RWPE2 (cell line): ENCODE measurements at regions not wholly inside any gene's neighbourhood (a gene's known extent, or its start where the extent isn't known, plus 50 kb on each side); places are given as distances from the start of the nearest gene placed in this dataset.

Source experiments
- ATAC-seq: fragments of 200-7000 bp; cut with Tn5 transposase; 3 replicates; pipeline ENCODE4 v1.9.1; 2021; ENCODE audit warnings: low read depth
- DNase-seq: peaks from one replicate; pipeline ENCODE4 v3.0.0-alpha.2; 2020; ENCODE audit warnings: low spot score
- H3K27ac ChIP-seq: fragments of 450-650 bp; 2 replicates; pipeline ENCODE4 v1.5.1; 2017; ENCODE audit warnings: mild to moderate bottlenecking; ENCODE audit not compliant: poor library complexity, severe bottlenecking
- H3K27me3 ChIP-seq: fragments of 250-450 bp; sonication (Bioruptor Pico); 2 replicates; pipeline ENCODE4 v1.5.1; 2021; ENCODE audit warnings: mild to moderate bottlenecking, moderate library complexity; ENCODE audit not compliant: insufficient read depth, poor library complexity, severe bottlenecking
- H3K36me3 ChIP-seq: fragments of 250-450 bp; sonication (Bioruptor Pico); 2 replicates; pipeline ENCODE4 v1.5.1; 2020; ENCODE audit warnings: low read depth, mild to moderate bottlenecking, moderate library complexity
- H3K4me1 ChIP-seq: fragments of 250-450 bp; sonication (Bioruptor Pico); 2 replicates; pipeline ENCODE4 v1.5.1; 2021; ENCODE audit warnings: mild to moderate bottlenecking, moderate library complexity; ENCODE audit not compliant: insufficient read depth, poor library complexity, severe bottlenecking
- H3K4me3 ChIP-seq: fragments of 250-450 bp; sonication (Bioruptor Pico); 2 replicates; pipeline ENCODE4 v1.5.1; 2021; ENCODE audit warnings: mild to moderate bottlenecking, moderate library complexity; ENCODE audit not compliant: severe bottlenecking
- H3K9me3 ChIP-seq: fragments of 250-450 bp; sonication (Bioruptor Pico); 2 replicates; pipeline ENCODE4 v1.5.1; 2021; ENCODE audit warnings: mild to moderate bottlenecking, moderate library complexity; ENCODE audit not compliant: severe bottlenecking
- TF ChIP-seq, protein P1 (sequence below): fragments of 450-650 bp; IDR thresholded peaks from one replicate; pipeline ENCODE4 v1.5.1; 2017; ENCODE audit warnings: mild to moderate bottlenecking, moderate library complexity; ENCODE audit not compliant: poor library complexity, severe bottlenecking

DNA sequence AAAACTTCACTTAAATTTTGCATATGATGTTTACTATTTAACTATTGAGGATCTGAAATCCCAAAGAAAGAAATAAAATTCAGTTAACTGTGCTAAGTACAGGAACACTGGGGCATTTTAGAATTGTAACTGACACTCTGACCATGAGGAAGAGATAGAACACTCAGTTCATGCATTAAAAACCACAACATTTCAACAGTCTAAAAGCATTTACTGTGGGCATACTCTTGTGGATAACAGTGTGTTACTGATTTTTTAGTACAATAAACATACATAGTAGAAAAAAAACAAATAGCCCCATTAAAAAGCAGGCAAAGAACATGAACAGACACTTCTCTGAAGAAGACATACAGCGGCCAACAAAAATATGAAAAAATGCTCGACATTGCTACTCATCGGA is 1122.7 kb upstream of the PIK3C3 start:
- Histone ChIP-seq H3K4me3 (no peak overlapping the region), H3K27me3 (no peaks in the 10 kb centered on the region), H3K9me3 (no peaks in the 10 kb centered on the region), H3K4me1 (no peaks in the 10 kb centered on the region), H3K36me3 (no peaks in the 10 kb centered on the region), H3K27ac (no peak overlapping the region)
- DNase-seq (no peak), ATAC-seq (no peak)
- TF ChIP-seq, protein P1, sequence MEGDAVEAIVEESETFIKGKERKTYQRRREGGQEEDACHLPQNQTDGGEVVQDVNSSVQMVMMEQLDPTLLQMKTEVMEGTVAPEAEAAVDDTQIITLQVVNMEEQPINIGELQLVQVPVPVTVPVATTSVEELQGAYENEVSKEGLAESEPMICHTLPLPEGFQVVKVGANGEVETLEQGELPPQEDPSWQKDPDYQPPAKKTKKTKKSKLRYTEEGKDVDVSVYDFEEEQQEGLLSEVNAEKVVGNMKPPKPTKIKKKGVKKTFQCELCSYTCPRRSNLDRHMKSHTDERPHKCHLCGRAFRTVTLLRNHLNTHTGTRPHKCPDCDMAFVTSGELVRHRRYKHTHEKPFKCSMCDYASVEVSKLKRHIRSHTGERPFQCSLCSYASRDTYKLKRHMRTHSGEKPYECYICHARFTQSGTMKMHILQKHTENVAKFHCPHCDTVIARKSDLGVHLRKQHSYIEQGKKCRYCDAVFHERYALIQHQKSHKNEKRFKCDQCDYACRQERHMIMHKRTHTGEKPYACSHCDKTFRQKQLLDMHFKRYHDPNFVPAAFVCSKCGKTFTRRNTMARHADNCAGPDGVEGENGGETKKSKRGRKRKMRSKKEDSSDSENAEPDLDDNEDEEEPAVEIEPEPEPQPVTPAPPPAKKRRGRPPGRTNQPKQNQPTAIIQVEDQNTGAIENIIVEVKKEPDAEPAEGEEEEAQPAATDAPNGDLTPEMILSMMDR = no peak

DNA sequence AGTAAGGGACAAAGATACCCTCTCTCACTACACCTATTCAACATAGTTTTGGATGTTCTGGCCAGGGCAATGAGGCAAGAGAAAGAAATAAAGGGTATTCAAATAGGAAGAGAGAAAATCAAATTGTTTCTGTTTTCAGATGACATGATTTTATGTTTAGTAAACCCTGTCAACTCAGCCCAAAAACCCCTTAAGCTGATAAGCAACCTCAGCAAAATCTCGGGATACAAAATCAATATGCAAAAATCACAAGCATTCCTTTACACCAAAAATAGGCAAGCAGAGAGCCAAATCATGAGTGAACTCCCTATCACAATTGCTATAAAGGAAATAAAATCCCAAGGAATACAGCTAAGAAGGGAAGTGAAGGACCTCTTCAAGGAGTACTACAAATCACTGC is 1130.7 kb upstream of the PIK3C3 start:
- no peaks in the 10 kb centered on the region for H3K36me3 ChIP-seq
- H3K9me3 ChIP-seq = no peaks in the 10 kb centered on the region
- no peaks in the 10 kb centered on the region for H3K4me1 ChIP-seq
- H3K27ac ChIP-seq = no peak overlapping the region
- ATAC-seq (no peak), DNase-seq (no peak)
- H3K4me3 ChIP-seq = no peak overlapping the region
- TF ChIP-seq, protein P1 = no peak
- no peaks in the 10 kb centered on the region for H3K27me3 ChIP-seq

DNA sequence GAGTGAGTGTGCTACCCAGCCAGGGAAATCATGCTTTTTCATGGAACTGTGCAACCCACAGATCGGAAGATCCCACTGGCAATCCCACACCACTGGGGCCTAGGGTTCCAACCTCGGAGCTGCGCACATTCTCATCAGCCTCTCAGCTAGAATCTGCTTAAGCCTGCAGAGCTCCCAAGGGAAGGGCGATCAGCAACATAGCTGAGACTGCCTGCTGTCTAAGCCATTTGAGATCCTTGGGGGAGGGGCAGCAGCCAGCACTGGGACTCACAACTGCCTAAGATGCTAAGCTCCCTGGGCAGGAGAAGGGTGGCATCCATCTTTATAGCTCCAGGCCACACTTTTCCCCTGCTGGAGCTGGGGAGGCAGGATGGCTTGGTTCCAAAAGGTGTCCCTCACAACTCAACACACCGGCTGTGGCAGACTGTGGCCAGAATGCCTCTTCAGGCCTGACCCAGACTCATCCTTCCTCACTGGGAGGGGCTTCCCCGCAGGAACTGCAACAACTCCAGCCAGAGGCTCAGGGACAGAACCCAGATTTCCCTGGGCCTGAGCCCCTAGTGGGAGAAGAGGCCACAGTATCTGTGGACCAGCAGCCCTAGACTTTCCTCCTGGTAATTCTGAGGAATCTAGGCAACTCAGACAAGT is 1133.3 kb upstream of the PIK3C3 start:
- H3K9me3 ChIP-seq = no peaks in the 10 kb centered on the region

DNA sequence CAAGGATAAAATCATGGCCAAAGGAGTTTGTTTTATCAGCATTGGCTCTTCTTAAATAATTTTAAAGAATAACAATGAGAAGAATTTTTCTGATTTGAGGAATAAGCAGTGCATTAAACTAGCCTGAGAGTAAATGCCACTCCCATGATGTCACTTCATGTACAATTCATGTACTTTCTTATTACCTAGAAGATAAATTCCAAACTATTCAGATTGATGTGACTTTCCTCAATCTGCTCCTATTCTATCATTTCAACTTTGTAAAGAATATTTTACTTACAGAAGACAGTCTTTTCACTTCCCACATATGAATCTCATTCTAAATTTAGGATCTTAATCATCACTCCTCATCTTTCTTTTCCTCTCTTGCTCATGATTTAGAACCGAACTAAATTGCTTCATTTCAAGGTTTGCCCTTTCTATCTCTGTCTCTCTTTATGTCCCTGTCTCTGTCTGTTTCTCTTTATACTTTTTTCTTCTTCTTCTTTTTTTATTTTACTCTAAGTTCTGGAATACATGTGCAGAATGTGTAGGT is 1142.0 kb upstream of the PIK3C3 start:
- no peaks in the 10 kb centered on the region for H3K27me3 ChIP-seq
- TF ChIP-seq, protein P1 = no peak
- ATAC-seq = no peak
- H3K27ac ChIP-seq = no peak overlapping the region
- DNase-seq = no peak
- H3K9me3 ChIP-seq = no peaks in the 10 kb centered on the region
- H3K4me3 ChIP-seq = no peak overlapping the region
- H3K4me1 ChIP-seq = peaks cover 9% of the 10 kb centered on the region
- no peaks in the 10 kb centered on the region for H3K36me3 ChIP-seq

More for the DNA sequence above, 1133.3 kb upstream of the PIK3C3 start:
- no peaks in the 10 kb centered on the region for H3K36me3 ChIP-seq
- no peak overlapping the region for H3K4me3 ChIP-seq
- no peak for DNase-seq
- no peaks in the 10 kb centered on the region for H3K27me3 ChIP-seq
- no peak overlapping the region for H3K27ac ChIP-seq
- TF ChIP-seq, protein P1 = no peak
- ATAC-seq = no peak
- no peaks in the 10 kb centered on the region for H3K4me1 ChIP-seq

DNA sequence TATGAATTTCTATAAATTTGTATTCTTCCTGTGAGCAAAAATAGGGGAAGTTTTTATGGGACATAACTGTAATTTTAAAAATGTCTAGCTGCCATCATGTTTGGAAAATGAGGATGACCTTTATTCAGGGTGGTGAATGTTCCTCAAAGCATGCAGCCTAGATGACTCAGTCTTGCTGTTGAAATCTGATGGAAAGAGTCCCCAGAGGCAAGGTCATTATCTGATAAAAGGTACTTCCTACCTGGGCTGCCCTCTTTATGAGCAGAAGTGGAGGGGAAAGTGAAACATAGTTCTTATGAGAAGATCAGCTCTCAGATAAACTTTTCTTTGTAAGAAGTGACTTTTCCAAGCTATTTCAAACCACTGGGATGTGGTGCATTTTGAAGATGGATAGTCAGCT is 1144.7 kb upstream of the PIK3C3 start:
- Histone ChIP-seq H3K27me3 (no peaks in the 10 kb centered on the region), H3K4me1 (peaks cover 21% of the 10 kb centered on the region)
- peak; percentile 97 for ATAC-seq

More for the DNA sequence above, 1144.7 kb upstream of the PIK3C3 start:
- TF ChIP-seq, protein P1 = no peak
- no peaks in the 10 kb centered on the region for H3K36me3 ChIP-seq
- peak overlapping the region; percentile 51 for H3K27ac ChIP-seq
- no peak overlapping the region for H3K4me3 ChIP-seq
- no peak for DNase-seq
- peaks cover 2% of the 10 kb centered on the region for H3K9me3 ChIP-seq
